ENCODE measurements at regions not wholly inside any gene's neighbourhood (a gene's known extent, or its start where the extent isn't known, plus 50 kb on each side); places are given as distances from the start of the nearest gene placed in this dataset.

DNA sequence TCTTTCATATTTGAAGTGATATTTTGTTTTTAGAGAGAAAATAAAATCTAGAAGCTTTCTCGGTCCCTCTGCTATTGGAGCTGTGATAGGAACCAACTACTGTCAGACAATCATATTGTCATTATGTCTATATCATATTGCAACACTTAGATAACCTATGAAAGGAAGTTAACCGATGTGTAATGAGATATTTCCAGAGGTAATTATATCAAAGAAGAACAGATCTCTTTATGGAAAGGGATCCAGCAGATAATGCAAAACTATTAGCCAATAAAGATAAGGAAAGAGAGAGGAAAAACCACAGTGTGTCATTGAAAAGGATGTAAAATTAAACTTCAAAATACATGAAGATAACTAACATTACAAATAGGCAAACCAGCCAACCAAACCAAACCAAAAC, 529.1 kb upstream of the CCDC54 start:
- TF ChIP-seq, protein P1, sequence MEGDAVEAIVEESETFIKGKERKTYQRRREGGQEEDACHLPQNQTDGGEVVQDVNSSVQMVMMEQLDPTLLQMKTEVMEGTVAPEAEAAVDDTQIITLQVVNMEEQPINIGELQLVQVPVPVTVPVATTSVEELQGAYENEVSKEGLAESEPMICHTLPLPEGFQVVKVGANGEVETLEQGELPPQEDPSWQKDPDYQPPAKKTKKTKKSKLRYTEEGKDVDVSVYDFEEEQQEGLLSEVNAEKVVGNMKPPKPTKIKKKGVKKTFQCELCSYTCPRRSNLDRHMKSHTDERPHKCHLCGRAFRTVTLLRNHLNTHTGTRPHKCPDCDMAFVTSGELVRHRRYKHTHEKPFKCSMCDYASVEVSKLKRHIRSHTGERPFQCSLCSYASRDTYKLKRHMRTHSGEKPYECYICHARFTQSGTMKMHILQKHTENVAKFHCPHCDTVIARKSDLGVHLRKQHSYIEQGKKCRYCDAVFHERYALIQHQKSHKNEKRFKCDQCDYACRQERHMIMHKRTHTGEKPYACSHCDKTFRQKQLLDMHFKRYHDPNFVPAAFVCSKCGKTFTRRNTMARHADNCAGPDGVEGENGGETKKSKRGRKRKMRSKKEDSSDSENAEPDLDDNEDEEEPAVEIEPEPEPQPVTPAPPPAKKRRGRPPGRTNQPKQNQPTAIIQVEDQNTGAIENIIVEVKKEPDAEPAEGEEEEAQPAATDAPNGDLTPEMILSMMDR (conservative IDR thresholded peaks at IDR 0.05; ENCODE audit: low read length): no peak
- no peak for TF ChIP-seq EZH2phosphoT487 (IDR thresholded peaks at IDR 0.05; ENCODE audit: borderline replicate concordance)
